Sciatic nerve (tissue), 2 donors: ENCODE measurements at regions not wholly inside any gene's neighbourhood (a gene's known extent, or its start where the extent isn't known, plus 50 kb on each side); places are given as distances from the start of the nearest gene placed in this dataset.

Experiments used
- ATAC-seq: fragments of 200-7000 bp; cut with Tn5 transposase; one replicate; pipeline ENCODE4 v1.9.1; 2020; ENCODE audit warnings: mild to moderate bottlenecking, moderate library complexity
- DNase-seq: peaks from one replicate; pipeline ENCODE4 v3.0.0-alpha.2; 2020; ENCODE audit warnings: low spot score
- intact Hi-C: fragments of 100-400 bp; cut with DNase I; formaldehyde crosslinking; loops from one replicate; pipeline ENCODE4 v1.14.2; 2022
- donor health status: DM: no; HTN: no; CAD: no.
- donor health status: DM: no; HTN: no; CAD: no.

- peak; percentile 66 for DNase-seq
- peak; percentile 86 for ATAC-seq
- intact Hi-C loops, result no loop called here
These were observed 199.6 kb downstream of the SPRY2 start for GRCh38 chr13:80141123-80141849.

- DNase-seq (no peak), ATAC-seq (peak; percentile 23)
- intact Hi-C loops, result no loop called here
These were observed 200.2 kb downstream of the SPRY2 start for GRCh38 chr13:80140685-80141084.

GRCh38 chr13:80139196-80139595 is 201.7 kb downstream of the SPRY2 start:
- DNase-seq (no peak), ATAC-seq (no peak)
- intact Hi-C loops, result no loop called here

- intact Hi-C loops, result no loop called here
These were observed 202.9 kb downstream of the SPRY2 start for GRCh38 chr13:80137994-80138393.

GRCh38 chr13:80134346-80134745 is 206.6 kb downstream of the SPRY2 start:
- ATAC-seq (no peak), DNase-seq (no peak)
- intact Hi-C loops, result no loop called here

More at GRCh38 chr13:80137994-80138393, 202.9 kb downstream of the SPRY2 start:
- DNase-seq, result no peak
- ATAC-seq, result no peak

- ATAC-seq, result peak; percentile 57
- DNase-seq, result no peak
- intact Hi-C loops, result no loop called here
These were observed 207.2 kb downstream of the SPRY2 start for GRCh38 chr13:80133631-80134261.

GRCh38 chr13:80132741-80133601 is 208.0 kb downstream of the SPRY2 start:
- ATAC-seq (peak; percentile 85), DNase-seq (no peak)
- intact Hi-C loops, result no loop called here

- DNase-seq (peak; percentile 80), ATAC-seq (peak; percentile 65)
- intact Hi-C loops, result no loop called here
These were observed 209.7 kb downstream of the SPRY2 start for GRCh38 chr13:80131204-80131603.

- intact Hi-C loops, result no loop called here
- DNase-seq (no peak), ATAC-seq (no peak)
These were observed 214.4 kb downstream of the SPRY2 start for GRCh38 chr13:80126389-80127068.

- ATAC-seq (no peak), DNase-seq (no peak)
- intact Hi-C loops, result no loop called here
These were observed 217.0 kb downstream of the SPRY2 start for GRCh38 chr13:80123945-80124344.

- intact Hi-C loops, result no loop called here
- ATAC-seq (no peak), DNase-seq (no peak)
These were observed 219.9 kb downstream of the SPRY2 start for GRCh38 chr13:80121038-80121437.

GRCh38 chr13:80118506-80118905 is 222.4 kb downstream of the SPRY2 start:
- DNase-seq (no peak), ATAC-seq (no peak)
- intact Hi-C loops, result no loop called here

GRCh38 chr13:80118099-80118498 is 222.8 kb downstream of the SPRY2 start:
- intact Hi-C loops, result no loop called here
- no peak for DNase-seq
- ATAC-seq, result no peak

- ATAC-seq, result no peak
- DNase-seq, result no peak
- intact Hi-C loops, result no loop called here
These were observed 223.4 kb downstream of the SPRY2 start for GRCh38 chr13:80117515-80117914.

- DNase-seq (no peak), ATAC-seq (peak; percentile 76)
- intact Hi-C loops, result no loop called here
These were observed 224.8 kb downstream of the SPRY2 start for GRCh38 chr13:80116107-80116506.

- intact Hi-C loops, result no loop called here
- DNase-seq (no peak), ATAC-seq (no peak)
These were observed 225.3 kb downstream of the SPRY2 start for GRCh38 chr13:80115616-80116015.

GRCh38 chr13:80113714-80114454 is 227.0 kb downstream of the SPRY2 start:
- DNase-seq, result no peak
- no peak for ATAC-seq
- intact Hi-C loops, result no loop called here

GRCh38 chr13:80109303-80109702 is 231.6 kb downstream of the SPRY2 start:
- no peak for ATAC-seq
- no peak for DNase-seq
- intact Hi-C loops, result no loop called here

GRCh38 chr13:80105350-80105749 is 235.6 kb downstream of the SPRY2 start:
- no peak for ATAC-seq
- no peak for DNase-seq
- intact Hi-C loops, result no loop called here
